CD4-positive, alpha-beta T cell (primary cell): ENCODE measurements at regions not wholly inside any gene's neighbourhood (a gene's known extent, or its start where the extent isn't known, plus 50 kb on each side); places are given as distances from the start of the nearest gene placed in this dataset.

Experiments
- ATAC-seq: fragments of 200-7000 bp; cut with Tn5 transposase; one replicate; pipeline ENCODE4 v1.10.0; 2022; ENCODE audit warnings: mild to moderate bottlenecking; ENCODE audit not compliant: poor library complexity
- CTCF ChIA-PET: fragments of 350-600 bp; sonication (Branson Sonifier 250); formaldehyde crosslinking; loops from one replicate; lab custom pipeline; 2021; ENCODE audit warnings: antibody characterized with exemption, inconsistent platforms; lab: Charles Lee
- POLR2A ChIA-PET: fragments of 350-600 bp; sonication (Branson Sonifier 250); formaldehyde crosslinking; loops from one replicate; lab custom pipeline; 2021; ENCODE audit warnings: antibody characterized with exemption, inconsistent platforms; lab: Charles Lee
- DNase-seq, 14 experiments: peaks; one replicate each; pipeline ENCODE4 v3.0.0-alpha.2; 2013 to 2020; ENCODE audit warnings: mixed read lengths in 2 of 14
- H3K27ac ChIP-seq, 2 donors: one replicate each; pipeline versions ENCODE4 v1.5.1 to v1.7.0; 2013; ENCODE audit warnings: low read length in 2 of 2, low read depth in 1 of 2, mild to moderate bottlenecking in 1 of 2
- H3K27me3 ChIP-seq, 2 experiments: 1 replicate in 1 of 2; 2 replicates in 1 of 2; pipeline versions ENCODE4 v1.6.1 to v1.7.0; 2013; ENCODE audit warnings: low read length in 2 of 2, control low read depth in 1 of 2, mild to moderate bottlenecking in 1 of 2, moderate library complexity in 1 of 2; ENCODE audit not compliant: insufficient read depth in 2 of 2, control insufficient read depth in 1 of 2
- H3K36me3 ChIP-seq: one replicate; pipeline ENCODE4 v1.6.1; 2013; ENCODE audit warnings: low read length, control low read depth; ENCODE audit not compliant: insufficient read depth
- H3K4me1 ChIP-seq: one replicate; pipeline ENCODE4 v1.6.1; 2013; ENCODE audit warnings: low read length, control low read depth; ENCODE audit not compliant: insufficient read depth
- H3K4me3 ChIP-seq: one replicate; pipeline ENCODE4 v1.5.1; 2013; ENCODE audit warnings: mild to moderate bottlenecking, low read length, moderate library complexity
- H3K9me3 ChIP-seq, 2 experiments: 1 replicate in 1 of 2; 2 replicates in 1 of 2; pipeline versions ENCODE4 v1.6.1 to v1.7.0; 2013; ENCODE audit warnings: low read length in 2 of 2, mild to moderate bottlenecking in 2 of 2, control low read depth in 1 of 2, moderate library complexity in 1 of 2; ENCODE audit not compliant: control insufficient read depth in 1 of 2, insufficient read depth in 1 of 2
- H3K27ac Mint-ChIP-seq: one replicate; pipeline ENCODE4 v1.8.0; 2020; ENCODE audit warnings: mixed read lengths
- H3K27me3 Mint-ChIP-seq: one replicate; pipeline ENCODE4 v1.8.0; 2021; ENCODE audit warnings: mixed read lengths
- H3K36me3 Mint-ChIP-seq: one replicate; pipeline ENCODE4 v1.8.0; 2021; ENCODE audit warnings: low read depth, mixed read lengths
- H3K4me1 Mint-ChIP-seq: one replicate; pipeline ENCODE4 v1.8.0; 2021; ENCODE audit warnings: low read depth, mixed read lengths
- H3K4me3 Mint-ChIP-seq: one replicate; pipeline ENCODE4 v1.8.0; 2020; ENCODE audit warnings: mild to moderate bottlenecking, mixed read lengths
- H3K9me3 Mint-ChIP-seq: one replicate; pipeline ENCODE4 v1.8.0; 2020; ENCODE audit warnings: mixed read lengths
- CTCF ChIP-seq: fragments of 200-600 bp; IDR thresholded peaks from one replicate; pipeline ENCODE4 v1.8.0; 2022; ENCODE audit warnings: antibody characterized with exemption, mild to moderate bottlenecking
- intact Hi-C, 2 experiments: fragments of 100-400 bp; cut with DNase I in 1 of 2; cut with micrococcal nuclease in 1 of 2; formaldehyde crosslinking; loops; one replicate each; pipeline versions ENCODE4 v1.15.1 to v1.9.0; 2023 to 2025; cut with DNase I, micrococcal nuclease

DNA sequence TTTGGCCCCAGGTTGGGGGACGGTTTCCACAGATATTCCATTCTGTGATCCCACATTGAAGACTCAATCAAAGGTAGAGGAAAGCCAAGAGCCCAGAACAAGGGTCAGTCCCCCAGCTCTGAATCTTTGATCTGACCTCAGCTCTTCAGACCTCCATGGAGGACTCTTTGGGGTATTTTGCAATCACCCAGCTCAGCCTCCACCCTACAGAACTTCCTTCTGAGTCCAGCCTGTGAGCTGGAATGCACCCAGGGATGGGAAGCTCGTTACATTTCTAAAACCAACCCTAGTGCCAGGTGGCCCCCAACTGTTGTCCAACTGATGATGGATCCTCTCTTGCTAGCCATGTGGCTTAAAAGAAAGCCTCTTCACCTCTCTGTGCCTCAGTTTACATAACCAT, 335.3 kb downstream of the MN1 start:
- Mint-ChIP-seq H3K27ac (no peak overlapping the region), H3K36me3 (no peaks in the 10 kb centered on the region), H3K27me3 (peaks cover 6% of the 10 kb centered on the region), H3K4me1 (no peaks in the 10 kb centered on the region), H3K4me3 (no peak overlapping the region), H3K9me3 (no peaks in the 10 kb centered on the region)
- H3K27me3 ChIP-seq, result peaks cover 0 to 5% of the 10 kb centered on the region in 2 experiments
- H3K36me3 ChIP-seq, result no peaks in the 10 kb centered on the region
- H3K4me3 ChIP-seq, result no peak overlapping the region
- no peak for TF ChIP-seq CTCF
- CTCF ChIA-PET, result no interaction called here
- no peak for DNase-seq
- no peak overlapping the region for H3K27ac ChIP-seq
- POLR2A ChIA-PET, result no interaction called here
- ATAC-seq, result no peak
- no peaks in the 10 kb centered on the region for H3K4me1 ChIP-seq
- intact Hi-C loops, result no loop called here
- H3K9me3 ChIP-seq, result peaks cover 0 to 17% of the 10 kb centered on the region in 2 experiments

DNA sequence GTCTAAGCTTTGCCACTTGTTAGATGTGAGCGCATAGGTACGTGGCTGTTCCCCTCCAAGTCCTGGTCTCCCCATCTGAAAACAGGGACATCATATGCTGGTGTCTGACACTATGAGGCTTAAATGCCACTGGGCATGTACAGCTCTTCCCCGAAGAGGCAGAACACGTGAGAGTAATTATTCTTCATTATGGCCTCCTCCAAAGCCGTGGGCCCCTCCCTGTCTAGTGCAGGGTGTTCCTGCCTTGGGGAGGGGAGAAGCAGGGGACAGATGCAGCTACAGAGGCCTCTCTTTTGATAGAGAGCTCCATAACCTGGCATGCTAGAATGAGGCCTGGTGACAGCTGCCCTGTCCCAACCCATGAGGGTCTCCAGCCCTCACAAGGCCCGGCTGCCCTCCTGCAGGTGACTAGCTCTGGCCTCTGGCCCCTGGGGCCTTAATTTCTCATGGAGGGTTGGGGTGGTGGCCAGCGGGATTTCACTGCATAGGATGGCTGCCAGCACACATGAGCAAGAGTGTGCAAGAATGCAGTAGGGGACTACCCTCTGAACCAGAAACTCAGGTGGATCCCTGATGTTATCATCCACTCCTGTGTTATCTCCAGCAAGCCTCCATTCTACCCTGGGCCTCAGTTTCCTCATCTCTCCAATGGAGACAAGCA, 334.6 kb downstream of the MN1 start:
- H3K36me3 Mint-ChIP-seq, result no peaks in the 10 kb centered on the region
- ATAC-seq (no peak), DNase-seq (no peak)
- Histone ChIP-seq H3K4me3 (no peak overlapping the region), H3K9me3 (peaks cover 0 to 17% of the 10 kb centered on the region in 2 experiments), H3K27me3 (peaks cover 0 to 5% of the 10 kb centered on the region in 2 experiments), H3K36me3 (no peaks in the 10 kb centered on the region), H3K27ac (no peak overlapping the region), H3K4me1 (no peaks in the 10 kb centered on the region)
- TF ChIP-seq CTCF, result no peak
- H3K9me3 Mint-ChIP-seq, result no peaks in the 10 kb centered on the region
- H3K4me1 Mint-ChIP-seq, result no peaks in the 10 kb centered on the region
- POLR2A ChIA-PET, result no interaction called here
- H3K27ac Mint-ChIP-seq, result no peak overlapping the region
- H3K4me3 Mint-ChIP-seq, result no peak overlapping the region
- H3K27me3 Mint-ChIP-seq, result peaks cover 6% of the 10 kb centered on the region
- intact Hi-C loops, result no loop called here
- CTCF ChIA-PET, result no interaction called here

DNA sequence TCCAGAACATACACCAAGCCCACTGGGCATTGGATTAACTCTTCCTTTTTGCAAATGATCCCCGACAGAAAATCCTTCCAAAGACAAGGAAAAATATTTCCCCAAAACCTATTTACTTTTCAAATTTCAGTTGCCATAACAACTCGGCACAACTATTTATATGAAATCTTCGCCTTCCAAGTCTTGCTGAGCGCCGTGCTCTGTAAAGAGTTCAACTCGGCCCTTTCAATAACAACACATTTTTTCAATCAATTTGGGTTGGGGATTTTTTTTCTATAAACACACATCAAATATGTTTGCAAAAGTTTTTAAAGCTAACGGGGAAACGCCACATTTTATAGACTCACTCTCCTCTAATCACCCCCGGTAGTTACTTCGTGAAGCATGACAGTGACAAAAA, 333.8 kb downstream of the MN1 start:
- TF ChIP-seq CTCF, result no peak
- Histone ChIP-seq H3K4me3 (no peak overlapping the region), H3K36me3 (no peaks in the 10 kb centered on the region), H3K27me3 (peaks cover 0 to 5% of the 10 kb centered on the region in 2 experiments), H3K27ac (no peak overlapping the region), H3K9me3 (peaks cover 0 to 11% of the 10 kb centered on the region in 2 experiments), H3K4me1 (no peaks in the 10 kb centered on the region)
- Mint-ChIP-seq H3K36me3 (no peaks in the 10 kb centered on the region), H3K4me3 (no peak overlapping the region), H3K9me3 (no peaks in the 10 kb centered on the region), H3K27me3 (peaks cover 6% of the 10 kb centered on the region), H3K27ac (no peak overlapping the region), H3K4me1 (no peaks in the 10 kb centered on the region)
- ChIA-PET CTCF (no interaction called here), POLR2A (no interaction called here)
- DNase-seq (no peak), ATAC-seq (no peak)
- intact Hi-C loops, result no loop called here
